NCI-H2029 treated with DMSO at 0.1 percent for 48 hours (cell line): ENCODE measurements at regions not wholly inside any gene's neighbourhood (a gene's known extent, or its start where the extent isn't known, plus 50 kb on each side); places are given as distances from the start of the nearest gene placed in this dataset.

Source experiments
- DNase-seq: peaks from one replicate; lab custom pipeline; 2025; lab: John Stamatoyannopoulos, UW

GRCh38 chr3:95926904-95927501, 887.4 kb upstream of the EPHA6 start:
- no peak for DNase-seq

- no peak for DNase-seq
Observed at GRCh38 chr3:95934181-95934580, 880.2 kb upstream of the EPHA6 start.

GRCh38 chr3:95939235-95939809, 875.1 kb upstream of the EPHA6 start:
- no peak for DNase-seq

GRCh38 chr3:95965704-95966336, 848.6 kb upstream of the EPHA6 start:
- no peak for DNase-seq

GRCh38 chr3:95971573-95971972, 842.8 kb upstream of the EPHA6 start:
- DNase-seq = no peak

- no peak for DNase-seq
Observed at GRCh38 chr3:95994338-95994737, 820.1 kb upstream of the EPHA6 start.

- no peak for DNase-seq
Observed at GRCh38 chr3:96000966-96001365, 813.4 kb upstream of the EPHA6 start.

- no peak for DNase-seq
Observed at GRCh38 chr3:96007650-96008195, 806.7 kb upstream of the EPHA6 start.

GRCh38 chr3:96012939-96013338, 801.5 kb upstream of the EPHA6 start:
- DNase-seq = no peak

GRCh38 chr3:96017556-96017955, 796.8 kb upstream of the EPHA6 start:
- no peak for DNase-seq

GRCh38 chr3:96022676-96023075, 791.7 kb upstream of the EPHA6 start:
- DNase-seq = no peak

GRCh38 chr3:96027718-96028117, 786.7 kb upstream of the EPHA6 start:
- no peak for DNase-seq

GRCh38 chr3:96039632-96040031, 774.8 kb upstream of the EPHA6 start:
- DNase-seq = no peak

GRCh38 chr3:96059301-96059700, 755.1 kb upstream of the EPHA6 start:
- no peak for DNase-seq

- no peak for DNase-seq
Observed at GRCh38 chr3:96069065-96069464, 745.3 kb upstream of the EPHA6 start.

GRCh38 chr3:96070678-96071077, 743.7 kb upstream of the EPHA6 start:
- no peak for DNase-seq

GRCh38 chr3:96071097-96071496, 743.3 kb upstream of the EPHA6 start:
- no peak for DNase-seq

- DNase-seq = no peak
Observed at GRCh38 chr3:96072226-96072625, 742.2 kb upstream of the EPHA6 start.

- no peak for DNase-seq
Observed at GRCh38 chr3:96083610-96084009, 730.8 kb upstream of the EPHA6 start.

- DNase-seq = no peak
Observed at GRCh38 chr3:96086018-96086417, 728.4 kb upstream of the EPHA6 start.

- DNase-seq = no peak
Observed at GRCh38 chr3:96101006-96101560, 713.3 kb upstream of the EPHA6 start.

GRCh38 chr3:96106701-96107100, 707.7 kb upstream of the EPHA6 start:
- DNase-seq = no peak
